GM18505 (cell line): ENCODE measurements at regions not wholly inside any gene's neighbourhood (a gene's known extent, or its start where the extent isn't known, plus 50 kb on each side); places are given as distances from the start of the nearest gene placed in this dataset.
A peak's percentile ranks its signal among the peaks of the same experiment; 100 is the strongest.
"Not testable (repeated sequence)": the region's sequence is repeated elsewhere in the genome, so short reads cannot be mapped to it uniquely, and the experiment has no call there.

ENCODE experiments used
- ATAC-seq: cut with Tn5 transposase; IDR thresholded peaks from one replicate; pipeline ENCODE4 v1.9.1; 2021; ENCODE audit not compliant: unreplicated experiment
- POLR2A ChIP-seq: IDR thresholded peaks from 4 replicates; pipeline ENCODE4 v1.6.1; 2011; ENCODE audit warnings: borderline replicate concordance; ENCODE audit not compliant: insufficient read depth, insufficient read length; ENCODE audit errors: extremely low read depth

- no peak for ATAC-seq
- TF ChIP-seq POLR2A, result no peak
Observed at GRCh38 chr1:56139836-56140235, 439.5 kb downstream of the PLPP3 start.

GRCh38 chr1:56137521-56138505 is 441.6 kb downstream of the PLPP3 start:
- no peak for TF ChIP-seq POLR2A
- ATAC-seq, result no peak

- ATAC-seq, result no peak
- no peak for TF ChIP-seq POLR2A
Observed at GRCh38 chr1:56137090-56137489, 442.3 kb downstream of the PLPP3 start.

- ATAC-seq, result no peak
Observed at GRCh38 chr1:56135864-56136147, 443.6 kb downstream of the PLPP3 start.

GRCh38 chr1:56135069-56135863 is 444.1 kb downstream of the PLPP3 start:
- TF ChIP-seq POLR2A, result no peak

More at GRCh38 chr1:56135864-56136147, 443.6 kb downstream of the PLPP3 start:
- no peak for TF ChIP-seq POLR2A

GRCh38 chr1:56133522-56134472 is 445.6 kb downstream of the PLPP3 start:
- ATAC-seq, result no peak
- no peak for TF ChIP-seq POLR2A

More at GRCh38 chr1:56135069-56135863, 444.1 kb downstream of the PLPP3 start:
- ATAC-seq, result peak; percentile 73

- TF ChIP-seq POLR2A, result no peak
- no peak for ATAC-seq
Observed at GRCh38 chr1:56132520-56132919, 446.8 kb downstream of the PLPP3 start.

- TF ChIP-seq POLR2A, result no peak
- no peak for ATAC-seq
Observed at GRCh38 chr1:56129837-56130236, 449.5 kb downstream of the PLPP3 start.

- TF ChIP-seq POLR2A, result no peak
- ATAC-seq, result no peak
Observed at GRCh38 chr1:56125316-56125715, 454.0 kb downstream of the PLPP3 start.

GRCh38 chr1:56123826-56124225 is 455.5 kb downstream of the PLPP3 start:
- no peak for TF ChIP-seq POLR2A
- ATAC-seq, result no peak

GRCh38 chr1:56123421-56123820 is 455.9 kb downstream of the PLPP3 start:
- no peak for ATAC-seq
- TF ChIP-seq POLR2A, result no peak

- ATAC-seq, result no peak
- TF ChIP-seq POLR2A, result no peak
Observed at GRCh38 chr1:56120021-56120420, 459.3 kb downstream of the PLPP3 start.

- not testable (repeated sequence) for ATAC-seq
Observed at GRCh38 chr1:56118676-56119075, 460.7 kb downstream of the PLPP3 start.
